K562 (cell line): ENCODE measurements at regions not wholly inside any gene's neighbourhood (a gene's known extent, or its start where the extent isn't known, plus 50 kb on each side); places are given as distances from the start of the nearest gene placed in this dataset.

Experiments used
- ETV5 ChIP-seq: sonication (generic); formaldehyde crosslinking; IDR thresholded peaks from 2 replicates; pipeline ENCODE4 v1.4.0; 2020; ENCODE audit warnings: low read depth, mild to moderate bottlenecking, missing genetic modification reagents
- KAT2B ChIP-seq: IDR thresholded peaks from one replicate; pipeline ENCODE4 v1.6.1; 2012; ENCODE audit warnings: low read depth, mild to moderate bottlenecking, control low read depth, inconsistent platforms, low read length, moderate library complexity
- KLF10 ChIP-seq: fragments of 250-450 bp; sonication (Bioruptor Pico); IDR thresholded peaks from 2 replicates; pipeline ENCODE4 v1.6.1; 2021; ENCODE audit warnings: matching md5 sums
- LARP7 ChIP-seq: fragments of 450-650 bp; IDR thresholded peaks from 2 replicates; pipeline ENCODE4 v1.6.1; 2016
- PHF8 ChIP-seq: fragments of 200-600 bp; sonication (generic); IDR thresholded peaks from 2 replicates; pipeline ENCODE4 v1.6.1; 2012; ENCODE audit warnings: mixed run types, mild to moderate bottlenecking, inconsistent platforms, low read length, moderate library complexity, borderline replicate concordance
- POLR2AphosphoS5 ChIP-seq: IDR thresholded peaks from 2 replicates; pipeline ENCODE4 v1.6.1; 2011; ENCODE audit warnings: mild to moderate bottlenecking, low read depth, low read length, moderate library complexity; ENCODE audit not compliant: control insufficient read depth, insufficient read depth
- TF ChIP-seq, protein P1 (sequence below), 3 experiments: IDR thresholded peaks in 2 of 3; conservative IDR thresholded peaks in 1 of 3; 2 replicates each; pipeline ENCODE4 v1.5.1; 2011 to 2012; ENCODE audit warnings: low read length in 3 of 3, mild to moderate bottlenecking in 3 of 3, control low read depth in 2 of 3, improper control_type of control experiment in 1 of 3, inconsistent platforms in 1 of 3, low read depth in 1 of 3, mixed read lengths in 1 of 3, moderate library complexity in 1 of 3; ENCODE audit not compliant: insufficient read depth in 2 of 3
- TF ChIP-seq, protein P2 (sequence below): fragments of 250-450 bp; sonication (Bioruptor Pico); IDR thresholded peaks from 2 replicates; pipeline ENCODE4 v1.8.0; 2021; ENCODE audit warnings: moderate library complexity, mild to moderate bottlenecking, inconsistent platforms
- TF ChIP-seq, protein P3 (sequence below), 2 experiments: IDR thresholded peaks; 2 replicates each; pipeline ENCODE4 v1.6.1; 2012; ENCODE audit warnings: improper control_type of control experiment in 2 of 2, low read depth in 2 of 2, low read length in 2 of 2, borderline replicate concordance in 1 of 2

DNA sequence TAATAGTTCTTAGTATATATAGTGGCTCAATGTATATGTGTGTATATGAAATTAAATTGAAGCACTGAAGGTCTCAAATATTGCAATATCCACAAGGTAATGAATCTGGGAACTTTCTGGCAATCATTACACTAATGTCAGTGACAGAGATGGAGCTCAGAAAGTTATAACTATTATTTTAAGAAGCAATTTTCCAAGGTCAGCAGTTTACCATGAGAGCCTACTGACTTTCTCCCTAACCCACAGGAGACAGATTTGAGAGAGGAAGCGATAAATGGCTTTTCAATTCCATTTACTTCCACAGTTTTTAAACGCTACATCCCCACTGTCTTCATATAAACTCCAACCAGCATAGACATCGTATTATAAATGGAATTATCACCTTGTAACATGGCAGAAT, 92.9 kb downstream of the PCTP start:
- TF ChIP-seq KLF10 (no peak), LARP7 (no peak), KAT2B (no peak), POLR2AphosphoS5 (no peak), PHF8 (no peak), ETV5 (CRISPR knock-in tag) (no peak)
- TF ChIP-seq, protein P1, sequence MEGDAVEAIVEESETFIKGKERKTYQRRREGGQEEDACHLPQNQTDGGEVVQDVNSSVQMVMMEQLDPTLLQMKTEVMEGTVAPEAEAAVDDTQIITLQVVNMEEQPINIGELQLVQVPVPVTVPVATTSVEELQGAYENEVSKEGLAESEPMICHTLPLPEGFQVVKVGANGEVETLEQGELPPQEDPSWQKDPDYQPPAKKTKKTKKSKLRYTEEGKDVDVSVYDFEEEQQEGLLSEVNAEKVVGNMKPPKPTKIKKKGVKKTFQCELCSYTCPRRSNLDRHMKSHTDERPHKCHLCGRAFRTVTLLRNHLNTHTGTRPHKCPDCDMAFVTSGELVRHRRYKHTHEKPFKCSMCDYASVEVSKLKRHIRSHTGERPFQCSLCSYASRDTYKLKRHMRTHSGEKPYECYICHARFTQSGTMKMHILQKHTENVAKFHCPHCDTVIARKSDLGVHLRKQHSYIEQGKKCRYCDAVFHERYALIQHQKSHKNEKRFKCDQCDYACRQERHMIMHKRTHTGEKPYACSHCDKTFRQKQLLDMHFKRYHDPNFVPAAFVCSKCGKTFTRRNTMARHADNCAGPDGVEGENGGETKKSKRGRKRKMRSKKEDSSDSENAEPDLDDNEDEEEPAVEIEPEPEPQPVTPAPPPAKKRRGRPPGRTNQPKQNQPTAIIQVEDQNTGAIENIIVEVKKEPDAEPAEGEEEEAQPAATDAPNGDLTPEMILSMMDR (IDR thresholded peaks at IDR 0.05 in 2 of 3, conservative IDR thresholded peaks at IDR 0.05 in 1 of 3; ENCODE audit: insufficient read depth in 2 of 3, low read depth in 1 of 3, low read length in 3 of 3), result no peak
- TF ChIP-seq, protein P2, sequence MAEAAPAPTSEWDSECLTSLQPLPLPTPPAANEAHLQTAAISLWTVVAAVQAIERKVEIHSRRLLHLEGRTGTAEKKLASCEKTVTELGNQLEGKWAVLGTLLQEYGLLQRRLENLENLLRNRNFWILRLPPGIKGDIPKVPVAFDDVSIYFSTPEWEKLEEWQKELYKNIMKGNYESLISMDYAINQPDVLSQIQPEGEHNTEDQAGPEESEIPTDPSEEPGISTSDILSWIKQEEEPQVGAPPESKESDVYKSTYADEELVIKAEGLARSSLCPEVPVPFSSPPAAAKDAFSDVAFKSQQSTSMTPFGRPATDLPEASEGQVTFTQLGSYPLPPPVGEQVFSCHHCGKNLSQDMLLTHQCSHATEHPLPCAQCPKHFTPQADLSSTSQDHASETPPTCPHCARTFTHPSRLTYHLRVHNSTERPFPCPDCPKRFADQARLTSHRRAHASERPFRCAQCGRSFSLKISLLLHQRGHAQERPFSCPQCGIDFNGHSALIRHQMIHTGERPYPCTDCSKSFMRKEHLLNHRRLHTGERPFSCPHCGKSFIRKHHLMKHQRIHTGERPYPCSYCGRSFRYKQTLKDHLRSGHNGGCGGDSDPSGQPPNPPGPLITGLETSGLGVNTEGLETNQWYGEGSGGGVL (CRISPR knock-in tag), result no peak
- TF ChIP-seq, protein P3, sequence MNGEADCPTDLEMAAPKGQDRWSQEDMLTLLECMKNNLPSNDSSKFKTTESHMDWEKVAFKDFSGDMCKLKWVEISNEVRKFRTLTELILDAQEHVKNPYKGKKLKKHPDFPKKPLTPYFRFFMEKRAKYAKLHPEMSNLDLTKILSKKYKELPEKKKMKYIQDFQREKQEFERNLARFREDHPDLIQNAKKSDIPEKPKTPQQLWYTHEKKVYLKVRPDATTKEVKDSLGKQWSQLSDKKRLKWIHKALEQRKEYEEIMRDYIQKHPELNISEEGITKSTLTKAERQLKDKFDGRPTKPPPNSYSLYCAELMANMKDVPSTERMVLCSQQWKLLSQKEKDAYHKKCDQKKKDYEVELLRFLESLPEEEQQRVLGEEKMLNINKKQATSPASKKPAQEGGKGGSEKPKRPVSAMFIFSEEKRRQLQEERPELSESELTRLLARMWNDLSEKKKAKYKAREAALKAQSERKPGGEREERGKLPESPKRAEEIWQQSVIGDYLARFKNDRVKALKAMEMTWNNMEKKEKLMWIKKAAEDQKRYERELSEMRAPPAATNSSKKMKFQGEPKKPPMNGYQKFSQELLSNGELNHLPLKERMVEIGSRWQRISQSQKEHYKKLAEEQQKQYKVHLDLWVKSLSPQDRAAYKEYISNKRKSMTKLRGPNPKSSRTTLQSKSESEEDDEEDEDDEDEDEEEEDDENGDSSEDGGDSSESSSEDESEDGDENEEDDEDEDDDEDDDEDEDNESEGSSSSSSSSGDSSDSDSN (IDR thresholded peaks at IDR 0.05; ENCODE audit: borderline replicate concordance in 1 of 2, low read depth in 2 of 2, low read length in 2 of 2), result no peak
